GM23248 (cell line): ENCODE measurements at regions not wholly inside any gene's neighbourhood (a gene's known extent, or its start where the extent isn't known, plus 50 kb on each side); places are given as distances from the start of the nearest gene placed in this dataset.

Experiments used
- DNase-seq: peaks from one replicate; pipeline ENCODE4 v3.0.0-alpha.2; 2015
- H2AFZ ChIP-seq: fragments of 200-600 bp; sonication (generic); 2 replicates; pipeline ENCODE4 v1.6.1; 2016; ENCODE audit warnings: antibody characterized with exemption
- H3F3A ChIP-seq: fragments of 200-600 bp; sonication (generic); 2 replicates; pipeline ENCODE4 v1.6.1; 2016; ENCODE audit warnings: mild to moderate bottlenecking, antibody characterized with exemption, mixed run types; ENCODE audit not compliant: insufficient read depth
- H3K27ac ChIP-seq: fragments of 200-600 bp; sonication (generic); 2 replicates; pipeline ENCODE4 v1.5.1; 2016; ENCODE audit warnings: mild to moderate bottlenecking
- H3K27me3 ChIP-seq: fragments of 200-600 bp; sonication (generic); replicated peaks from 2 replicates; pipeline ENCODE4 v1.6.1; 2016; ENCODE audit warnings: mild to moderate bottlenecking; ENCODE audit not compliant: insufficient read depth
- H3K36me3 ChIP-seq: fragments of 200-600 bp; sonication (generic); 2 replicates; pipeline ENCODE4 v1.6.1; 2016; ENCODE audit warnings: low read depth, mild to moderate bottlenecking
- H3K4me1 ChIP-seq: fragments of 200-600 bp; sonication (generic); 2 replicates; pipeline ENCODE4 v1.6.1; 2016; ENCODE audit warnings: mild to moderate bottlenecking; ENCODE audit not compliant: insufficient read depth
- H3K4me2 ChIP-seq: fragments of 200-600 bp; sonication (generic); one replicate; pipeline ENCODE4 v1.6.1; 2016; ENCODE audit warnings: mild to moderate bottlenecking; ENCODE audit not compliant: unreplicated experiment
- H3K4me3 ChIP-seq: fragments of 200-600 bp; sonication (generic); 2 replicates; pipeline ENCODE4 v1.5.1; 2016; ENCODE audit warnings: mild to moderate bottlenecking
- H3K79me2 ChIP-seq: fragments of 200-600 bp; sonication (generic); 2 replicates; pipeline ENCODE4 v1.6.1; 2016; ENCODE audit warnings: mild to moderate bottlenecking; ENCODE audit not compliant: insufficient read depth
- H3K9ac ChIP-seq: fragments of 200-600 bp; sonication (generic); 2 replicates; pipeline ENCODE4 v1.6.1; 2016; ENCODE audit warnings: mild to moderate bottlenecking
- H3K9me2 ChIP-seq: fragments of 200-600 bp; sonication (generic); 2 replicates; pipeline ENCODE4 v1.6.1; 2016; ENCODE audit warnings: mixed run types, mild to moderate bottlenecking, moderate library complexity; ENCODE audit not compliant: insufficient read depth
- H3K9me3 ChIP-seq: fragments of 200-600 bp; sonication (generic); one replicate; pipeline ENCODE4 v1.6.1; 2017; ENCODE audit warnings: low read depth
- H4K20me1 ChIP-seq: fragments of 200-600 bp; sonication (generic); 2 replicates; pipeline ENCODE4 v1.6.0; 2016; ENCODE audit not compliant: insufficient read depth
- EZH2 ChIP-seq: fragments of 200-600 bp; sonication (generic); IDR thresholded peaks from 2 replicates; pipeline ENCODE4 v1.6.1; 2018; ENCODE audit warnings: antibody characterized with exemption, mild to moderate bottlenecking; ENCODE audit not compliant: insufficient read depth, poor library complexity, severe bottlenecking
- EZH2phosphoT487 ChIP-seq: fragments of 200-600 bp; sonication (generic); IDR thresholded peaks from 2 replicates; pipeline ENCODE4 v1.6.1; 2018; ENCODE audit warnings: antibody characterized with exemption, moderate library complexity, mild to moderate bottlenecking, low read depth; ENCODE audit not compliant: insufficient read depth
- WGBS, 2 experiments: methylation state at CpG; one replicate each; pipeline ENCODE4 v1.1.6; 2015 to 2017; ENCODE audit warnings: low lambda C conversion rate in 2 of 2, low coverage in 1 of 2; ENCODE audit errors: missing lambda C conversion rate in 2 of 2; 5-methylcytosine and 5-hydroxymethylcytosine counted together
- in situ Hi-C: fragments of 300-500 bp; cut with MboI; formaldehyde crosslinking; loops from 2 replicates; pipeline ENCODE4 v1.15.0; 2020

DNA sequence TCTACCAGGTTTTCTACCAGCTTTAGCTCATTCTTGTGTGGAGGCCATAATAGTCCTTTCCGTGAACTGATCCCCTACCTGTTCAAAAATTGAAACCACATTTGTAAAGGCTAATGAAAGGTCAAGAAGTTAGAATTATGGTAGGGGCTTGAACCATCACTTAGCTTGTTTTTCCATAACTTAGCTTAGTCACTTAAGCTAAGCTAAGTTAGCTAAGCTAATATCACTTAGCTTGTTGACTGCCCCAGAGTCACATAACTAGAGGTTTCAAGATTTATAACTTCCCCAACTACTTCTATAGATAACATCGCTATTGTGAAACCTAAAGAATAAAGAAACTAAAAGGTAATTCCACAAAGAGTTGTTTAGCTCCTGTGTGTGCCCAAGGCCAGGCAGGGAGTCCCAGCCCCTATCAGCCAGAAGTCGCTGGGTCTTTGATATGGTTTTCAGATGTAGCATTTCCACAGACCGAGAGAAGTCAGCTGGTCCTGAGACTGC, 131.8 kb downstream of the VEGFA start:
- Histone ChIP-seq H3K36me3 (no peaks in the 10 kb centered on the region), H3K27ac (no peak overlapping the region), H3K9me2 (no peaks in the 10 kb centered on the region), H3K4me3 (no peak overlapping the region), H3K9ac (no peak overlapping the region), H3F3A (no peaks in the 10 kb centered on the region), H4K20me1 (no peaks in the 10 kb centered on the region), H3K27me3 (no peaks in the 10 kb centered on the region), H3K4me1 (no peaks in the 10 kb centered on the region), H3K9me3 (no peaks in the 10 kb centered on the region), H2AFZ (no peak overlapping the region), H3K4me2 (no peak overlapping the region), H3K79me2 (no peaks in the 10 kb centered on the region)
- in situ Hi-C loops, result no loop called here
- no peak for TF ChIP-seq EZH2phosphoT487
- no peak for TF ChIP-seq EZH2
- 74 to 79% methylated on average over 4 of the region's 4 CpGs for WGBS, 2 experiments
- DNase-seq, result no peak

DNA sequence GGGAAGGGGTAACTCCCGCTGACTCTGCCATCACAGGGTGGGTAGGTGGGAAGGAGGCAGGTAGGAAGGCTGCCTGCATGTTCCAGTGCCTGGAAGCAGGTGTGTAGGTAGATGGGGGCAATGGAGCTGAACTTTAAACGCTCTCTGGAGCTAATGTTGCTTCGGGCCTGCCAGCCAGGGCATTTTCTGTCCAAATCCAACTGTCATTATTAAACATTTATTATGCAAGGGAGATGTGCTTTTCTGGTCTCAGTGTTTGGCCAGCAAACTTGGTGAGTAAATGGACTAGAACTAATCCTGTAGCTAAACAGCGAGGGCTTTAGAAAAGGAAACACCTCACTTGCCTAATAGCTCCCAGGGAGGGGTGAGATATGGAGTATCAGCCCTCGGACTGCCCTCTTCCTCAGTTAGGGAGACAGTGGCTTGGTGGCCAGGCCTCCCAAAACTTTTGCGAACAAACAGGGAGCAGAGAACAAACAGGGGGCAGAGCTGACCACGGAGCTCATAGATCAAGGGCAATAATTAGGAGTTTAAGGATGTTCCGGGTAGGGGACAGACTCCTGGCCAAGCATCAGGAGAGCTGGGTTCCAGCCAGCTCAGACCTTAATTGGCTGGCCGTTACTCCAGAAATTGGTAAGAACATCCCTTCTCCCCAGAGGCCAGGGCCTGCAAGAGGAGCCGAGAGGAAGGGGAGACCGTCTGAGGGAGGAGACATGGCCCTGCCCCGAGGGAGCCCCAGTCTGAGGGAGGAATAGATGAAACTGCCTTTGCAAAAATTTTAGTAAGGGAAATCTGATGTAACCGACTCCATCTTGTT, 131.1 kb downstream of the VEGFA start:
- H3K4me3 ChIP-seq, result no peak overlapping the region
- in situ Hi-C loops, result no loop called here
- no peaks in the 10 kb centered on the region for H3K9me3 ChIP-seq
- no peak for DNase-seq
- no peaks in the 10 kb centered on the region for H4K20me1 ChIP-seq
- H3K79me2 ChIP-seq, result no peaks in the 10 kb centered on the region
- WGBS, 2 experiments, result 81 to 85% methylated on average over 13 of the region's 13 CpGs
- H3K27me3 ChIP-seq, result no peaks in the 10 kb centered on the region
- no peak overlapping the region for H3K27ac ChIP-seq
- H3K36me3 ChIP-seq, result no peaks in the 10 kb centered on the region
- TF ChIP-seq EZH2 (no peak), EZH2phosphoT487 (no peak)
- no peak overlapping the region for H3K4me2 ChIP-seq
- H3K9ac ChIP-seq, result no peak overlapping the region
- H3K4me1 ChIP-seq, result no peaks in the 10 kb centered on the region
- H3K9me2 ChIP-seq, result no peaks in the 10 kb centered on the region
- no peaks in the 10 kb centered on the region for H3F3A ChIP-seq
- no peak overlapping the region for H2AFZ ChIP-seq

DNA sequence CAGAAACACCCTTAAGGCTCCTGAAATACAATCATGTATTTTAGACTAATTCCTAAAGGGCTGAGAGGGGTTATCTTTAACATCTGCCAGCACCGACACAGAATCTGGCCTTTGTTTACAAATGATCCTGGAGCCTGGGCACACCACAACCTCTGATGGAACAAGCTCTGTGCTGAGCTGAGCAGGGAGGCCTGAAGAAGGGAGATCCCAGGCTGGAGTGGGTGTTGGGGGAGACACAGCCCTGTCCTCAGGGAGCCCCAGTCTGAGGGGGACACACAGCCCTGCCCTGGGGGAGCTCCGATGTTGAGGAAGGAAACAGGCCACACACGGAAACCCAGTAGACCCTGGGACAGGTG, 130.5 kb downstream of the VEGFA start:
- Histone ChIP-seq H2AFZ (no peak overlapping the region), H3K79me2 (no peaks in the 10 kb centered on the region), H3K4me3 (no peak overlapping the region), H4K20me1 (no peaks in the 10 kb centered on the region), H3F3A (no peaks in the 10 kb centered on the region), H3K9ac (no peak overlapping the region), H3K27ac (no peak overlapping the region), H3K9me2 (no peaks in the 10 kb centered on the region), H3K36me3 (no peaks in the 10 kb centered on the region), H3K4me2 (no peak overlapping the region), H3K27me3 (no peaks in the 10 kb centered on the region), H3K4me1 (no peaks in the 10 kb centered on the region), H3K9me3 (no peaks in the 10 kb centered on the region)
- TF ChIP-seq EZH2phosphoT487, result no peak
- no peak for DNase-seq
- in situ Hi-C loops, result no loop called here
- 74 to 77% methylated on average over 3 of the region's 3 CpGs for WGBS, 2 experiments

DNA sequence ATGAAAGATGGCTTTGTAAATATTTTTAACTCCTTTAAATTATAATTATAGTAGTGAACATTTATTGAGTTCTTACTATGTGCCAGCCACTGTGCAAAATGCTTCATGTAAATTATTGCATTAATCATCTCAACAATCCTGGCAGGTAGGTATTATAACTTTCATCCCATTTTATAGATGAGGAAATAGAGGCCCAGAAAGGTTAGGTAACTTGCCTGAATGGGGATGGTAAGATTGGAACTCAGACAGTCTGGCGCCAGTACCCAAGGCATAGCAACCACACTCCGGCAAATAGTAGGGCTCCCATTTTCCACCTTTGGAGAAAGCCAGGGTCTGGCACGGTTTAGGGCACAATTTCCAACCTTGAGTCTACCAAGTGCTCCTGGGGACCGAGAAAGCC, 129.8 kb downstream of the VEGFA start:
- H4K20me1 ChIP-seq, result no peaks in the 10 kb centered on the region

More for the DNA sequence above, 129.8 kb downstream of the VEGFA start:
- H3K36me3 ChIP-seq, result no peaks in the 10 kb centered on the region
- H3F3A ChIP-seq, result no peaks in the 10 kb centered on the region
- H3K9ac ChIP-seq, result no peak overlapping the region
- no peaks in the 10 kb centered on the region for H3K79me2 ChIP-seq
- no peak overlapping the region for H3K4me3 ChIP-seq
- no peaks in the 10 kb centered on the region for H3K9me2 ChIP-seq
- in situ Hi-C loops, result no loop called here
- no peak overlapping the region for H3K4me2 ChIP-seq
- no peak overlapping the region for H3K27ac ChIP-seq
- no peaks in the 10 kb centered on the region for H3K9me3 ChIP-seq
- TF ChIP-seq EZH2 (no peak), EZH2phosphoT487 (no peak)
- H2AFZ ChIP-seq, result no peak overlapping the region
- 78 to 92% methylated on average over 4 of the region's 4 CpGs for WGBS, 2 experiments
- DNase-seq, result no peak
- H3K4me1 ChIP-seq, result no peaks in the 10 kb centered on the region
- no peaks in the 10 kb centered on the region for H3K27me3 ChIP-seq
